ENCODE measurements at regions not wholly inside any gene's neighbourhood (a gene's known extent, or its start where the extent isn't known, plus 50 kb on each side); places are given as distances from the start of the nearest gene placed in this dataset.

DNA sequence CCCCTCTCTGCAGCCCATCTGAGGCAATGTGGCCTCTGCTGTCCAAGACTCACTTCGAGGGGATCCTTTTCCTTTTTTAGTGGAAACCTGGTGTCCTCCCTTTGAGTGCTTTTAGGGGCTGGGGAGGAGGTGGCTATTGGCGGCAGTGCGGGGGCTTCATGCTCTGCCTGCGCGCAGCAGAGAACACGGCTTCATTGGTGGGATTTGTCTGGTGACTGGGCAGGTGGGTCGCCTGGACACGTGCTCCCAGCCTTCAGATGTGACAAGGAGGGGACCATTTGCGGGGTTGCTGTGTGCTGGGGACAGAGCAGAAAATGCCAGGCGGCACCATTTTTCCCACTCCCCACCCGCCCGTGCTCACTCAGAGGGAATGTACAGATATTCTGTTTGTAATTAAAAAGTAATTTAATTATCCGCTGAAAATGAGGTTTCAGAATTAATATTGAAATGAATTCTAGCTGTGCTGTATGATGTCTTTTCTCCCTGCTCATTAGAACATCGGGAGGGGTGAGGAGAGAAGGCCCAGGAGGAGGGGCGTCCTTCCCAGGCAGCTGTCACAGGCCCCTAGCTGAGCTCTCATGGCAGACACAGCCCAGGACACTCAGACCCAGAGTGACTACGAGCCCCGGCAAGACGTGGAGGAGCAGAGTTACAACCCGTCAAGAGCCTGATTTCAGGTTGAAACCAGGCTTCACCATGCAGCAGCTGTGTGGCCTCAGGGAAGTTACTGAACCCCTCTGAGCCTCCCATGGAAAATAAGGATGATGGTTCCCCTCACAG, 417.2 kb upstream of the SULF2 start:
- 50 to 88% (median 59%) methylated on average over 1 to 6 of the region's 19 CpGs; no CpG with 5 or more reads in 6 of the 10 experiments for WGBS, 10 experiments
- in situ Hi-C loops (cut with MboI; ENCODE audit: low pct_unique_long_range_greater_than_20kb in 2 of 9, low sequenced_read_pairs in 9 of 9, unreplicated experiment in 9 of 9): loop anchor here in 1 of 9 experiments (25.0 kb wide), 1 partner anchor 410 kb away; no protein-coding TSS in a partner anchor
- Histone ChIP-seq H3K4me3 (no peak overlapping the region), H3K4me1 (replicated peaks in 1 of 2) (peaks cover 48 to 61% of the 10 kb centered on the region in 2 donors), H3K27ac (no peak overlapping the region)
- ATAC-seq (replicated peaks in 6 of 8): peak in 1 of 8 experiments; percentile 32

DNA sequence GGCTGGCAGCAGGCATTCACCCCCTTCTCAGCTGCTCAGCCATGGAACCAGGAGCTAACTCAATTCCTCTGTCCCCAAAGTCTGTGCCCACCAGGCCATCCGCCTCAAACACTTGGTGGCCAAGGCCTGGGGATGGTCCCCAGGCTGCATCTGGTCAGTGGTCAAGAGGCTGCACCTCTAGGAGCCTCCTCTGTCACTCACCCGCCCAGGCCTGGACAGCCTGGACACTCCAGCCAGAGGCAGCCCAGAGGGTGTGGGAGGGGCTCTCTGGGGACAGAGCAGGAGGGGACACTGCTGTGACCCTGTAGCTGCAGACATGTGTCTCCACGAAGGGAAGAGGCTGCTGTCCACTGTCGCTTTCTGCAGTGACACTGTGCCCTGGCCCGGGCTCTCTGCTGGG, 416.6 kb upstream of the SULF2 start:
- no CpG with 5 or more reads among the region's 5 CpGs for WGBS, 10 experiments
- peak in 4 of 8 experiments; percentile 34 to 61 (median 60) for ATAC-seq (replicated peaks in 6 of 8)
- Histone ChIP-seq H3K4me1 (replicated peaks in 1 of 2) (peaks cover 54 to 67% of the 10 kb centered on the region in 2 donors), H3K4me3 (no peak overlapping the region), H3K27ac (no peak overlapping the region)
- in situ Hi-C loops (cut with MboI; ENCODE audit: low pct_unique_long_range_greater_than_20kb in 2 of 9, low sequenced_read_pairs in 9 of 9, unreplicated experiment in 9 of 9): loop anchor here in 1 of 9 experiments (25.0 kb wide), 1 partner anchor 410 kb away; no protein-coding TSS in a partner anchor

GRCh38 chr20:48201188-48201587, 415.9 kb upstream of the SULF2 start:
- Histone ChIP-seq H3K4me1 (replicated peaks in 1 of 2) (peaks cover 61 to 74% of the 10 kb centered on the region in 2 donors), H3K27ac (peak overlapping the region in 1 of 2 donors; percentile 52), H3K4me3 (no peak overlapping the region)
- in situ Hi-C loops (cut with MboI; ENCODE audit: low pct_unique_long_range_greater_than_20kb in 2 of 9, low sequenced_read_pairs in 9 of 9, unreplicated experiment in 9 of 9): loop anchor here in 1 of 9 experiments (25.0 kb wide), 1 partner anchor 411 kb away; no protein-coding TSS in a partner anchor
- 70 to 100% (median 83%) methylated on average over 2 to 5 of the region's 8 CpGs; no CpG with 5 or more reads in 6 of the 10 experiments for WGBS, 10 experiments
- no peak for ATAC-seq (replicated peaks in 6 of 8)

DNA sequence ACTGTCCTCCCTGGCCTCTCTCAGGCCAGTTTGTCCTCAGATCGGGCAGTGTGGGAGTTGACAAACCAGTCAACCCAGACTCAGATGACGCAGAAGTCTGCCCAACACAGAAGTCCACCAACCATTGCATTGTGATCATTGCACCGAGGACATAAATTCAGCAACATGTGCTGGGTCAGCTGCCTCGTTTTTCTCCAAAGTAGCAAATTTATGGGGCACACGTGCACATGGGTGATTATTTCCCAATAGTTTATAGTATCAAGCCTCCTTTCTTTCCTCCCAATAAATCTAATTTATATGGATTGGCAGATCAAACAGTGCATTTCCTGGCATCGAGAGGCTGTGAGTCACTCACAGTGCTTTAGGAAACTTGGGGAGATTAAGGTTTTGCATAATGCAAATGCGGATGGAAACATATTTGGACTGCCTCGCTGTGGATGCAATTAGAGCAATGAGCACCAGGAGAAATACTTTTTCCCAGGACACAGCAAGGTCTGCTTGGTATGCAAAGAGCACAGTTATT, 413.7 kb upstream of the SULF2 start:
- H3K27ac ChIP-seq: no peak overlapping the region
- WGBS, 10 experiments: 0 to 70% (median 27%) methylated on average over 2 to 8 of the region's 8 CpGs; no CpG with 5 or more reads in 1 of the 10 experiments
- in situ Hi-C loops (cut with MboI; ENCODE audit: low pct_unique_long_range_greater_than_20kb in 2 of 9, low sequenced_read_pairs in 9 of 9, unreplicated experiment in 9 of 9): loop anchor here in 1 of 9 experiments (25.0 kb wide), 2 partner anchors 412 to 413 kb away; partner anchors contain the start of gene SULF2
- ATAC-seq (replicated peaks in 6 of 8): peak; percentile 56 to 94 (median 84)
- no peak overlapping the region for H3K4me3 ChIP-seq
- peaks cover 52 to 69% of the 10 kb centered on the region in 2 donors for H3K4me1 ChIP-seq (replicated peaks in 1 of 2)

DNA sequence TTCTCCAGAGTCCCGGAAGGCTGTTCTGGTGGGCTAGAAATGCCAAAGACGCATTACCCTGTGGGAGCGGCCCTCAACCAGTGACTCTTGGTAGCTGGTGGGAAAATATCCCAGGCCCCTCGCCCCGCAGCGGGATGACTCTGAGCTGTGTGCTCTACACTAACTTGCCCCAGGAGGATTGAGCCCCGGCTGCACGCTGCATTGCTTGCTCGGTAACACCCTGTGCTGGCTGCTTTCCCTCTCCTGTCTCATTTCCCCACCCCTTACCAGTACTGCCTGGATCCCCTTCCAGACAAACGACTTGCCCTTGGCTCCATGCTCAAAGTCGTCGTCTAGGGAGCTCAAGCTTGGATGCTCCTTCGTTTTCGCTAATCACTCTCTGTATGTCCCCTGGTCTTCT, 411.8 kb upstream of the SULF2 start:
- Histone ChIP-seq H3K27ac (no peak overlapping the region), H3K4me1 (replicated peaks in 1 of 2) (peaks cover 46 to 53% of the 10 kb centered on the region in 2 donors), H3K4me3 (no peak overlapping the region)
- ATAC-seq (replicated peaks in 6 of 8): peak; percentile 3 to 45 (median 18)
- in situ Hi-C loops (cut with MboI; ENCODE audit: low pct_unique_long_range_greater_than_20kb in 2 of 9, low sequenced_read_pairs in 9 of 9, unreplicated experiment in 9 of 9): loop anchor here in 1 of 9 experiments (25.0 kb wide), 2 partner anchors 410 to 415 kb away; partner anchors contain the start of gene SULF2
- WGBS, 10 experiments: 20 to 100% (median 70%) methylated on average over 1 to 12 of the region's 14 CpGs; no CpG with 5 or more reads in 1 of the 10 experiments

GRCh38 chr20:48196486-48196885, 411.2 kb upstream of the SULF2 start:
- Histone ChIP-seq H3K4me1 (replicated peaks in 1 of 2) (peaks cover 40 to 47% of the 10 kb centered on the region in 2 donors), H3K27ac (no peak overlapping the region), H3K4me3 (no peak overlapping the region)
- WGBS, 10 experiments: 40 to 100% (median 90%) methylated on average over 1 to 7 of the region's 10 CpGs; no CpG with 5 or more reads in 5 of the 10 experiments
- no peak for ATAC-seq (replicated peaks in 6 of 8)
- in situ Hi-C loops (cut with MboI; ENCODE audit: low pct_unique_long_range_greater_than_20kb in 2 of 9, low sequenced_read_pairs in 9 of 9, unreplicated experiment in 9 of 9): loop anchor here in 1 of 9 experiments (25.0 kb wide), 2 partner anchors 409 to 416 kb away; partner anchors contain the start of gene SULF2

GRCh38 chr20:48196001-48196400, 410.7 kb upstream of the SULF2 start:
- in situ Hi-C loops (cut with MboI; ENCODE audit: low pct_unique_long_range_greater_than_20kb in 2 of 9, low sequenced_read_pairs in 9 of 9, unreplicated experiment in 9 of 9): loop anchor here in 1 of 9 experiments (25.0 kb wide), 2 partner anchors 409 to 416 kb away; partner anchors contain the start of gene SULF2
- no peak for ATAC-seq (replicated peaks in 6 of 8)
- Histone ChIP-seq H3K27ac (no peak overlapping the region), H3K4me3 (no peak overlapping the region), H3K4me1 (replicated peaks in 1 of 2) (peaks cover 38 to 46% of the 10 kb centered on the region in 2 donors)
- 20 to 100% (median 85%) methylated on average over 1 to 4 of the region's 5 CpGs; no CpG with 5 or more reads in 4 of the 10 experiments for WGBS, 10 experiments

- in situ Hi-C loops (cut with MboI; ENCODE audit: low pct_unique_long_range_greater_than_20kb in 2 of 9, low sequenced_read_pairs in 9 of 9, unreplicated experiment in 9 of 9): loop anchor here in 1 of 9 experiments (25.0 kb wide), 2 partner anchors 408 to 417 kb away; partner anchors contain the start of gene SULF2
- no peak overlapping the region for H3K27ac ChIP-seq
- ATAC-seq (replicated peaks in 6 of 8): no peak
- peaks cover 43 to 49% of the 10 kb centered on the region in 2 donors for H3K4me1 ChIP-seq (replicated peaks in 1 of 2)
- no peak overlapping the region for H3K4me3 ChIP-seq
- WGBS, 10 experiments: 94 to 100% (median 100%) methylated on average over 1 to 3 of the region's 9 CpGs; no CpG with 5 or more reads in 7 of the 10 experiments
Measured at GRCh38 chr20:48195121-48195870, 410.0 kb upstream of the SULF2 start.

GRCh38 chr20:48194583-48194982, 409.3 kb upstream of the SULF2 start:
- 20 to 100% (median 90%) methylated on average over 2 to 11 of the region's 17 CpGs; no CpG with 5 or more reads in 5 of the 10 experiments for WGBS, 10 experiments
- peak in 2 of 8 experiments; percentile 5 to 18 for ATAC-seq (replicated peaks in 6 of 8)
- H3K4me1 ChIP-seq (replicated peaks in 1 of 2): peaks cover 45 to 51% of the 10 kb centered on the region in 2 donors
- H3K27ac ChIP-seq: no peak overlapping the region
- in situ Hi-C loops (cut with MboI; ENCODE audit: low pct_unique_long_range_greater_than_20kb in 2 of 9, low sequenced_read_pairs in 9 of 9, unreplicated experiment in 9 of 9): loop anchor here in 1 of 9 experiments (25.0 kb wide), 2 partner anchors 407 to 418 kb away; partner anchors contain the start of gene SULF2
- H3K4me3 ChIP-seq: no peak overlapping the region

GRCh38 chr20:48193627-48194425, 408.5 kb upstream of the SULF2 start:
- in situ Hi-C loops (cut with MboI; ENCODE audit: low pct_unique_long_range_greater_than_20kb in 2 of 9, low sequenced_read_pairs in 9 of 9, unreplicated experiment in 9 of 9): loop anchor here in 1 of 9 experiments (25.0 kb wide), 2 partner anchors 407 to 418 kb away; partner anchors contain the start of gene SULF2
- Histone ChIP-seq H3K4me3 (no peak overlapping the region), H3K27ac (no peak overlapping the region), H3K4me1 (replicated peaks in 1 of 2) (peaks cover 38 to 44% of the 10 kb centered on the region in 2 donors)
- WGBS, 10 experiments: 56 to 100% (median 83%) methylated on average over 1 to 4 of the region's 11 CpGs; no CpG with 5 or more reads in 6 of the 10 experiments
- ATAC-seq (replicated peaks in 6 of 8): no peak

DNA sequence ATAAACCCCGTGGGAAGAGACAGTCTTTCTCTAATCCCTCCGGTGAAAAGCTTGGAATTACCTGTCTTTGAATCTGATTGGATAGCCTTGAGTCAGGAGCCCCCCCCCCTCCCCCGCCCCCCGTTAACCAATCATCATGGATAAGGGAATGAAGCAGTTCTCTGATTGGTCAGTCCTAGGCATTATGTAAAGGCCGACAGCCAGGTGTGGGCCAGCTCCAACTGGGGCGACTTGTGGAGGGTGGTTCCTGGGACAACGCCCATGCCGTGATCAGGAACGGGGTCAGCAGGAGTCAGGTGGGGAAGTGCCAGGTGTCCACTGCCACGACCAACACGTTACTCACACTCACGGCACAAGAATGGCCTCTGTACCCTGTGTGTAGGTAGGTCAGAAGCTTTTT, 406.8 kb upstream of the SULF2 start:
- in situ Hi-C loops (cut with MboI; ENCODE audit: low pct_unique_long_range_greater_than_20kb in 2 of 9, low sequenced_read_pairs in 9 of 9, unreplicated experiment in 9 of 9): loop anchor here in 1 of 9 experiments (25.0 kb wide), 2 partner anchors 405 to 420 kb away; partner anchors contain the start of gene SULF2
- ATAC-seq (replicated peaks in 6 of 8): no peak
- Histone ChIP-seq H3K27ac (no peak overlapping the region), H3K4me1 (replicated peaks in 1 of 2) (peaks cover 36% of the 10 kb centered on the region in 2 donors), H3K4me3 (no peak overlapping the region)
- WGBS, 10 experiments: 71 to 100% (median 95%) methylated on average over 1 to 11 of the region's 12 CpGs; no CpG with 5 or more reads in 5 of the 10 experiments

Measured in motor neuron (in vitro differentiated cells).